Stimulated activated CD4-positive, alpha-beta T cell treated with anti-CD3 and anti-CD28 coated beads, Interleukin-15, amount 100 ng/mL, for 24 hours (primary cell): ENCODE measurements at regions not wholly inside any gene's neighbourhood (a gene's known extent, or its start where the extent isn't known, plus 50 kb on each side); places are given as distances from the start of the nearest gene placed in this dataset.
"Not testable (repeated sequence)": the region's sequence is repeated elsewhere in the genome, so short reads cannot be mapped to it uniquely, and the experiment has no call there.

Source experiments
- DNase-seq: peaks from one replicate; pipeline ENCODE4 v3.0.0-alpha.2; 2020

DNA sequence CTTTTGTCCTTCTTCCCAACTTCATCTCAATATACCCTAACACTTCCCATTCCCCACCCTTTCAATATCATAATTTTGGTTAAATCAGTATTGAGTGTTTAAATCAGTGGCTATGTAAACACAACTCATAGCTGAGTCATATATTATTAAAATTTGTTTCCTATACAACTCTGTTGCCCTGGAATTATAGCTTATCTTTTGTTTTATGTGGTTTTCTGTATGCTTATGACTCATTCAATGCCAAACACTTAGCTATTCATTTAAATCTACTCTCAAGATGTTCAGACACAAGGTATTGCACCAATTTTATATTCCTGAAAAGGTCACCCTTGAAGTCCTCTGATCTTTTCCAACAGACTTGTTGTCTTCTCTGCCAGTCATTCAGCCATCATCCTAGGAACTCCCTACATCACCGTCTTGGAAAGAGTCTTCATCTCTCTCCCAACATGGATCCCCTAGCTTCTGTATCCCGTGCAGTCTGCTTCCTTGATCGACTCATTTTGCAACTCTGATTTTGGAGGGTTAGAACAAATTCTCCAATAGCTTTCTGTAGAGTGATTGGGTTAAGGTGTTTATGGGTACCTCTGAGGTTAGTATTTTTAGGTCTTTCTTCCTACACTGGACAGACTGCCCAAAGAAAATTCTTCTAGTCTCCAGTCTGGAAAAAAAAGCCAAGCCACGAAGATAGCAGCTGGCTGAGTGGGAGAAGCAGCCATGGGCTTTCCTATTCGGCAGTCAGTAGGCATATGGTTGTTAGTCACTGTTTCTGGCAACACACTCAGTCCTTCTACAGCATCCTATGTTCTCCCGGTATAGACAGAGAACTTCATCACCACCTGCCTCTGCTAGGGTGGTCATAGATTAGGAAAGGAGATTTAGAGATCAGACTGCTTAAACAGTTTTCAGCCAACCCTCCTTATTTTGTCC, 102.1 kb downstream of the CRPPA start:
- DNase-seq, result no peak

DNA sequence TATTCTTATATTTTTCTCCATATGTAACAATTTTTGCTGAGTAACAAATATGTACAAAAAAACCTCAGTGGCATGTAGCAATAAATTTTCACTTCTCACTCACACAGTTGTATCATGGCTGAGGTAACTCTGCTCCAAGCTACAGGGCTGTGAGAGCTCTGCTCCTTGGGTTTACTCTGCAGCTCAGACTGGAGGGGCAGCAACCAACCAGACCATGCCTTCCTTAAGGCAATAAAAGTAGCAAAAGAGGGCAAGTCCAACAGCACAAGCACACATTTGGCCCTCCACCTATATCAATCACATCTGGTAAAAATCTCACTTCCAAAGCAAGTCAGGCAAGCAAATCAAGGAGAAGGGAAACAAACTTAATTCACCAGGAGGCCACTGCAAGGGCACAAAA, 102.9 kb downstream of the CRPPA start:
- DNase-seq, result no peak

DNA sequence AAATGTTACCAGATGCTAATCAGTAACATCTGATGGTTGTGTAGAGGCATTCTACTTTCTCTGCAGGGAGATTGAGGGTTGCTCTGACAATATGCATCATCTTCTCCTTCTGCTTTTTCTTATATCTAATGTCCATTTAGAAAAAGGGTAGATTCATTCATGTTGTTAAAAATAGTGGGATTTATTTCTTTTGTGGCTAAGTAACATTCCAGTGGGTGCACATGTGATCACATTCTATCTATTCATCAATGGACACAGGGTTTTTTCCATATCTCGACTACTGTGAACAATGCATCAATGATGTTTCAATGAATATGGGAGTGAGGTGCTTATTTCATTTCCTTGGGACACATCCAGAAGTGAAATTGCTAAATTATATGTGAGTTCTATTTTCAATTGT, 103.9 kb downstream of the CRPPA start:
- DNase-seq, result no peak

DNA sequence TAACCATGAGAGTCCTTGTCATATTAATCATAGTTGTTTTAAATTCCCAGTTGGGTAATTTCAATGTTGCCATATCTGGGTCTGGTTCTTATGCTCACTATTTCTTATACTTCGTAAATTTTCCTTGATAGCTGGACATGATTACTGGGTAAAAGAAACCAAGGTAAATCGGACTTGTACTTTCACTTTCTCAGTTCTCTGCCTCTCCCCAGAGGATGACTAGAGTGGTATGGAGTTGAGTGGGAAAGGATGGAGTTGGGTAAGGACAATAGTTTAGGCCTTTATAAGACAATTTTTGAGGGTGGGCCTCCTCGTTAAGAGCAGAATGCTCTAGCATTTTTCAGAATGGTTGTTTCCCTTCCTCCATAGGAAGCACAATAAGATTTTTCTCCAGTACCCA, 106.1 kb downstream of the CRPPA start:
- no peak for DNase-seq

DNA sequence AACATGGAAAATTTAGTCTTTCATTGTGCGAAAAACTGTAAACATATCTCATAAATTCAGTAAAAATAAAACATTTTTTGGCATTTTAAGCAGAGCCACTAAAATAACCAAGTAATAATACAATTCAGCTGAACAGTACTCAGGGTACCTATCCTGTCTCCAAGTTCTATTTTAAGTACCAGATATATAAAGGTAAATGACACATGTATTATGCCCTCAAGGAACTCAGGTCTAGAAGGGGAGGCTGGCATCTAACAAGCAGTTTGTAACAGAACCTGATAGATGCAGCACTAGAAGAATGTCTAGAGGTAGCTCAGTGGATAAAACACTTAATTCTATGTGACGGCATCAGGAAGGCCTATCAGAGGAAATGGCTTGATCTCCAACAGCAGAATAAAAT, 112.2 kb downstream of the CRPPA start:
- no peak for DNase-seq

DNA sequence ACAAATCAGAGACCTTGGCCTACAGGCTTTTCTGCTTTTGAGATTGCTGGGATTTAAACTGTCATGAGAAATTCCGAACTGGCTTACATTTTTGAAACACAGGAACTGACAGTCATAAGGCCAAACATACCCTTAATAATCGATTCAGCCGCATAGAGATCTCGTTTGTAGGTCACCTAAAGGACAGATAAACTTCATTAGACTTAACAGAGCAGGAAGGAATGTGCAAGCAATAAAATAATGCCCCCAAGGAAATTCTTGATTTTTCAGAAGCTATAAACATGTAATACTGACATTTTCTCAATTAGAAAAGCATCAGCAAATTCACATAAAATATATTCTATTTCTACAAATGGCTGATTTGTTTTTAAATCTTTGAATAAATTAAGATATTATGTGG, 120.0 kb downstream of the CRPPA start:
- no peak for DNase-seq

DNA sequence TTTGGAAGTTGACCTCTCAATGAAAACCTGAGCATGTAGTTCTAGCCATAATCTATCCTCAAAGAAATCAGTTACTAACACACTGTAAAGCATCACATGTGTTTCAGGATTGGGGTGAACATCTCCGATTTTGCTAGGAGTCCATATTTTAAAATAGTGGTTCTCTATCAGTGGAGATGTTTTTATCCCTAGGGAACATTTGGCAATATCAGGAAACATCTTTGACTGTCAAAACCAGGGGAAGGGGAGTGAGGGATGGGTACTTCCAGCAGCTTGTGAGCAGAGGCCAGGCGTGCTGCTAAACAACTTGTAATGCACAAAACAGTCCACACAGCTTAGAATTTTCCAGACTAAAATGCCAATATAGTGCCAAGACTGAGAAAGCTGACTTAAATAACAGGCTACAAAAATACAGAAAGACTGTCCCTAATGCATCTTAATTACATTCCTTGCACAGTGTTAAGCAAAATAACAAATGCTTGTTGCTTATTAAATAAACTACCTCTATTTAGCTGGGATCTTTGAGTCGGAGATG, 120.9 kb downstream of the CRPPA start:
- DNase-seq, result no peak

DNA sequence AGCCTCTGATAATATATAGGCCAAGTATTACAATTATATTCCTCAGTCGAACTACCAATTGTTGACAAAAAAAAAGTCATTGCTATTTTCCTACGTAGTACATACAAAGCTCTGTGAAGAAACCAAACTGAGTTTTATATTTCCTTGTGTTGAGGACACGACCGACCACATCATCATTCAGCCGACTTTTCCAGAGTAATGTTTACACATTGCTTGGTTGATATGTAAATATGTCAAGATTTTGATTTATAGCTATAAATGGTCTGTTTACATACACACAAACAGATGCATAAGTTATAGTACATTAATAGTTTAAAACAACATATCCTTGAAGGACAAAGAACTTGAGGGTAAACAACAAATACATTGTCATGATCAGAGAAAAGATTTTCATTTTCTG, 121.5 kb downstream of the CRPPA start:
- DNase-seq, result no peak

DNA sequence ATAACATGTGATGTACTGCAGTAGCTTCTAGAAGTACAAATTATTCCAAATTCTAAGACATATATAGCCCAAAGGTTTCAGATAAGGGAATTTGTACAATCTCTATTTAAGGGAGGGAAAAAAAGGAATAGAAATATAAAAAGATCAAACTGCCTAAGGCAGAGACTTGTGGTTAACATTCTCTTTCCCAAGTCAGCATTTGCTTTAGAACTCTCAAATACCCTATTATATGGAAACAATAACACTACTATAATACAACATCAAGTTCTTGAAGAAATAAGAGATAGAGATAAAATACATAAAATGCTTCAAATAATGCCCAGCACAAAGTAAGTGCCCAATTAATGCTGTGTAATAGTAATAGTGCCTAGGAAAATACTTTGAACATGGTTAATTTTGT, 123.1 kb downstream of the CRPPA start:
- no peak for DNase-seq

DNA sequence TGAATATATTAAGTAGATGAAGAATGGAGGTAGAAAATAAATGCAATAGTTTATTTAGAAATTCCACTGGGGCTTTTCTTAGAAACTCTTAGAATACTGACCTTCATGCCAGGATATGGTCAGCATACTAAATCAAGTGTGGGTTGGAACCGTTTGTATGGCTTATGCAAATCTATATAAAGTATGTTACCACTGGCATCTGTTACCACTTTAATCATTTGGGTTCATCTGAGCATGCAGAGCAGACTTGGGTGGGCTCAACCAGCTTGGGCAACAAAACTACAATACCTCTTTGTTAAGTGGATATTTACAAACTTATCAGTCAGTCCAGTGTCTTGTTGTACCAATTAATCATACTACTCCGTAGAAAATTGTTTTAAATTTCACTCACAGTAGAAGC, 125.8 kb downstream of the CRPPA start:
- no peak for DNase-seq

DNA sequence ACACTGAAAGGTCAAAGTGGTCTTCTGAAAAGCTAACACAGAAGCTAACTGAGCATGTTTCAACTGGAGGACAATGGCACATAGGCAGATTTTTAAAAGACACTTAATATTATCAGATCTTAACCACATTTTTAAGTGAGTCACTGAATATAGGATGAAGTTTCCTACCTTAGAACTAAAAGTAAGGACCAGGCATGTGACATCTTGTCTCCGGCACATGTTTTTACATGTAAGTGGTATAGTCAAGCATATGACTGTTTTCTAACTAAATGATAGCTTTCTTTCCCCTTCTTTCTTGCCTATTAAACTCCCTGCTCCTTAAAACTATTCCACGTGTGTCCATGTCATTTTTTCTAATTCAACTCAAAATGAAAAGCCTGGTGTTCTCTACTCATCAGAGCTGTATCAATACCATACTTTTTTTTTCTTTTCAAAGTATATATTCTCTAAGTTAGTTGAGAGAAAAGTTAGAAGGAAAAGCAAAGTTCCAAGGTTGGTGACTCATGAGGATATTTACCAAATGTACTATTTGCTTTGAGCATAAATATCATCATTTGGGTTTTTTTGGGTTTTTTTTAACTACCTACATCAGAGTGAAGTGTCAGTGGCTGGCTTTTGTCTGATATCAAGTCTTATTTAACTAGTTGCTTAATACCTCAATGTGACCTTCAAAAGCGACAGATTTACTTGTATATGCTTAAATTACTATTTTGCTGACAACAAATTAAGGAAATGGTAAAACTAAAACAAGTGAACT, 127.5 kb downstream of the CRPPA start:
- DNase-seq, result no peak

DNA sequence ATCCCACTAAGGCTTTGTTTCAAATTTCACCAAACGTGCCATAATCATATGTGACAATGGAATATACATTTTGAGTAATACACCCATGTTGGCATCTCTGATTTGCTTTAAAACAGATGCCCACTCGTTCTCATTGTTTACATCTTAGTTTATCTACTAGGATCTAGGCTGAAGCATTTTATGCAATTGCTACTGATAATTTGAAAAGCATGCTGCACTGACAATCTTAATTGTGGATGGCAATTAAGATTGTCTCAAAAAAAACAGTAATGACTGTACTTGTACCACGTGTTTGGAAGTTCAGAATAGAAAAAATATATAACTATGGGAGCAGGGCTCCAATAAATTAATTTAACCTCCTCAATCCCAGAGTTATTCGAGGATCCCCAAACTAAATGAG, 136.8 kb downstream of the CRPPA start:
- DNase-seq, result no peak

DNA sequence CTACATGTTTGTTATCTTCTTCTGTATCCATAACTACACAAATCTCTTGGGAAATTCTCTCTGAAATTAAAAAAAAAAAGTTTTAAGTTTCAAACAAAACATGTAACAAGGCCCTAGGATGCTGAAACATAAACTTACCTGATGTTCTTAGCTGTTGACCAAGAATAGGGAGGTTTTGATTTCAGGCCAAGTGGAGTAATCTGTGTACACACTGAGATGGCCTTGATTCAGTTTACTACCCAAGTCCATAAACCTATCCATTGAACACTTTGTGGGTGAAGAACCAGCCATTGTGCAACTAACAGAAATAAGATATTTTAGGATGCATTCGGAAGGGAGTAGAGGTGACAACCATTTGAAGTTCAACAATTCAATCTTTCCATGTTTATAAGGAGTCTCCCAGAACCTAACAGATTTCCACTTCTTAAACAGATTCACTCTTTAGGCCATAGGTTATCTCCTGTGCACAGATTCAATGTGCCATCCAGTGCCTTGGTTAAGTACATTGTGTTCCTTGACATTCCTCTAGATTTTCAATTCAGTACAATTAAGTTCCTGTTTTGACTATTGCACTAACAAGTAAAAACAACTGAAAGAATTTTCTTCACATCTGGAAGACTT, 143.1 kb downstream of the CRPPA start:
- DNase-seq, result no peak

DNA sequence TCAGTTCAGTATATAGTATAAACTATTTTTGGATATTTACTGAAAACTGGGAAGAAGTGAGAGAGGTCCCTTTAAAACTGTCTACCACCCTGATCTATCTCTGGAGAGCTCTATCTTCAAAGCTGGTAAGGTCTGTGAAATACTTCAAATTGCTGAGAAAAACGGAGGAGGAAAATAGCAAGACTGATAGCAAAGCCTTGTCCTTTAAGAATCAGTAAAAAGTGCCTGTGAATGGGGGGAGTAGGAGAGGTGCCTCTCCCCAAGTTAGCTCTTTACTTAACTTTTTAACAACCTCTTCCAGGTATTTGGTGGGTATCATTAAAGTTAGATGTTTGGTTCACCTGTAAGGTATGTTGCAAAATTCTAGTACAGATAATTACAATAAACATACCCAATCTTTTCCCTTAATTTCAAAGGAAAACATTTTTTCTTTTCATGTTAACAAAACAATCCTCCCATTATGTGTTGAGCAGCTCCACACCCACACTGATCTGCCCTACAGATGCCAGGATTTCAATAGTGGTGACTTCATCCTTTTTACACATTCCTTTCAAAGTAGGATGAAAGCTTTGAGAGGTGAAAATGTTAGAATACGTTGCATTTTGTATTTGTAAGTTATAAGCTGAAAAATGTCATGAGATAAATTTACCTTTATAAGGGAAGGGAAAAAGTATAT, 149.2 kb downstream of the CRPPA start:
- no peak for DNase-seq

DNA sequence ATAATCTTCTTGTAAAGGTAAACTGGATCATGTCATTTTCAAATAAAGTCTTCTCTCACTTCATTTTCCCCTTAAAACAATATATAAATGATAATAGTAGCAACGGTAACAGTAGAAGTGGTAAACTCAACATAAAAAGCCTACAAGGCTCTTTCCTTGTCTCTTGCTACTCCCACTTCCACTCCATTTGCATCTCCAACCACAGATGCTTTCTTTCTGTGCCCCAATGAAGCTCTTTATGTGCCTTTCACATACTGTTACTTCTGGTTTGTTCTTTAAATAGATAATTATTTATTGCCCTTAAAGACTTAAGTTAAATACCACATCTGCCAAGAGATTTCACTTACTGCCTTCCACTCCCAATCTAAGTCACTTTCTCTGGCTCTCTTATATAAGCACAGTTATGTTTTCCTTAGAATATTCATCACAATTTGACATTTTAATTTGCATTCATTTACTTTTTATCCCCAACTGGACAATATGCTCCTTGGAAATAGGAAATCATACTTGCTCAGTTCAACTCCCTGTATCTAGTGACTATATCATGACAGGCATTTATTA, 149.9 kb downstream of the CRPPA start:
- DNase-seq, result no peak

DNA sequence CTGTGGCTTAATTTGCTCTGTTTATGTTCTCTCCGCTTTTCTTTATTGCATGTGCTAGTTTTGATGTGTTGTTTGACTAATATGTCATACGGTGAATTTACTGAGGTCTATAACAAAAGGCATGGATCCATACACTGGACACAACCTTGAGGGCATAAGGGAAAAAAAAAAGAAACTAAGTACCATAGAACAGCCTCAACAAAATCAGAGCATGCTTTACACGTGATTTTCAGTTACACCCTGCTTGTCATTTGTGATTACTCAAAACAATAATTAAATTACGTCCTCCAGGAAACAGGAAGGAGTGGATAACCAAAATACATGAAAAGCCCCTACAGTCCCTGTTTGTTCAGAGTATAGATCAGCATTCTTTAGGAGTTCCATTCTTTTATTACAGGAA, 150.5 kb downstream of the CRPPA start:
- DNase-seq, result no peak

DNA sequence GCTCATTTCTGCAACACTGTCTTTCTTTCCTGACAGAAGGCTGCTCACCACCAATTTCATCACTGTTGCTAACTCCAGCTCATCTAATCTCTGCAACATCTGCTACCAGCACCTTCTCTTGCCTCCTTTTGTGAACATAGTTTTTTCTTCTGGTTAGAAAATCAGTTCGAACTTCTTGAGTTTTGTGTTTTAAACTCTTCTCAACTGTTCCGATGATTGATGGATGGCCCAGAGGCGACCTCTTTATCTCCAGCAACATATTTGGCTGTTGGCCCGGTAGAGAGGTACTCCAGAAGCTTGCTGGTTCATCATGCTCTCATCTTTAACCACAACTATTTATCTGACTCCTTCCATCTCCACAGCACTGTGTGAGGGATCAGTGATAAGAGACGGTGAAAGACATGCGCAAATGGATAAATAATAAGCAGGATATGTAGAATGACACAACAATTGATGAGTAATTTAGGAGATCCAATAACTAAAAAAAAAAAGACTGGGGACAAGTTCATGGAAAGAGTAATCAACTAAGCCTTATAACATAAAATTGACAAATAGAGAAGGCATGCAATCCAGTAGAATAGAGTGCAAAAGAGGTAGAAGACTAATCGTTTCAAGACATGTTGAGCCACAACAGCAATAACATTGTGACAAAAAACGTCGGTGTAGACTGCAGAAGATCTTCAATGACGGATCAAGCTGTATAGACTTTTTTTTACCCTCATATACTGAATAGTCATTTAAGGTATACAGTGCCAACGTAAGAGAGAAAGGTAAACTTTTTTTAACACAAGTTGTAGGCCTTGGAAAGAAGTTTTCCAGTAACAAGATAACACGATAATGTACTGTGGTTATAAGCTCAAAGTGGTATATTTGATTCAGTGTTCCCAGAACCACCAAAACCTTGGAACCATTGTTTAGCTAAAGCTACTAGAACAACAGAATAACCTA, 152.2 kb downstream of the CRPPA start:
- no peak for DNase-seq

DNA sequence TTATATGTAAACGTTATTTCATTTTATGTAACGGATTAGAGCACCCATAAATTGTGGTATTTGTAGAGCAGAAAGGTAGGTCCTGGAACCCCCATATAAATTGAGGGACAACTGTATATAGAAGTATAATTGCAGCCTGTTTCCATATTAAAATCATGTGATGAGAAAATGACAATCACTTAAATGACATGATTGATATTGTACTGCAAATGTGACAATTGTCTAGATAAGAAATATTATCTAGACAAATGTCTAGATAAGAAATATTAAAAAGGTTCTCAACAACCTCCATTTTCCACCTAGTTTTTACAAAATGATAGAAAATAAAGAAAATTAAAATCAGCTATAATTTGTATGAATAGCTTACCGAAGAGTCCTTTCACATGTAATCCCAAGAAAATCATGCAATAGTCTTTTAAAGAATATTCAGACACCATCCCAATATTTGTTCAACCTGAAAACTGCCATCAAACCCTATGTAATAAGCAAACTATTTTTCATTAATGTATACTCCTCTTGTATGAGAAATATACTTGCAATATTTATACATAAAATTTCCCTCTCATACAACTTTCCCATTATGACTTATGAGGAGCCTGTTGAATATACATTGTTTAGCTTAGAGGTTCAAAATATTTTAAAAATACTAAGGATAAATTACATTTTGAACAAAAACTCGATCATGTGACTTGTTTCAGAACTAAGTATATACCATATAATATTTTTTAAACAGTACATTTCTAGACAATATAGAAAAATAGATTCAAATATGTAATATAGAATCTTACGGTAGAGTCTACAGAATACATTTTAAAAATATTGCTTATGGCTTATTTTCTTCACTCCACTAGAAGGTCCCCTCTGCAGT, 153.2 kb downstream of the CRPPA start:
- no peak for DNase-seq

DNA sequence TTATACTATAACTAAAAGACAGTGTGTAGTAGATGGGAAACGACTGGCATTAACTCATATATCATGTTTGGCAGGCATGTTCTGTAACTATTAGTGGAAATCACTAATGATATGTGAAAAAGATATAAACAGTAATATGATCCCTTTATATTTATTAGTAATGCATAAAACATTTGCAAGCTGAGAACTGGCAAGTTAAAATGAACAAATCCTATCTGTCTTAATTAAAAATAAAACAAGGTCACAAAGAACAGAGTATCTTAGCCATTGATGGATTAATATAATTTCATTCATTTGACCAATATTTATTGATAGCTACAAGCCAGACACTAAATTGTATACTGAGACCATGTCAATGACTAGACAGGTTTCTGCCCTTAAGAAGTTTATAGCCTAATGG, 154.5 kb downstream of the CRPPA start:
- no peak for DNase-seq

DNA sequence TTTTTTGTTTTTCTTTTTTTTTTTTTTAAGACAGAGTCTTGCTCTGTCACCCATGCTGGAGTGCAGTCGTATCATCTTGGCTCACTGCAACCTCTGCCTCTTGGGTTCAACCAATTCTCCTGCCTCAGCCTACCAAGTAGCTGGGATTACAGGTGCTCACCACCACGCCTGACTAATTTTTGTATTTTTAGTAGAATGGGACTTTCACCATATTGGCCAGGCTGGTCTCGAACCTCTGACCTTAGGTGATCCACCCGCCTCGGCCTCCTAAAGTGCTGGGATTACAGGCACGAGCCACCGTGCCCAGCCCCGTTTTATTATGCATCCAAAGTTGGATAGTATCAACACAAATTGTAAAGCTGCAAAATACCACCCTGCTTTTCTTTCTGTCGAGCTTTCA, 154.9 kb downstream of the CRPPA start:
- not testable (repeated sequence) for DNase-seq
